Astrocyte (in vitro differentiated cells and primary cell): ENCODE measurements at regions not wholly inside any gene's neighbourhood (a gene's known extent, or its start where the extent isn't known, plus 50 kb on each side); places are given as distances from the start of the nearest gene placed in this dataset.

Experiments used
- CTCF ChIP-seq: IDR thresholded peaks from 2 replicates; pipeline ENCODE4 v1.5.1; 2011; ENCODE audit warnings: low read depth, mild to moderate bottlenecking, inconsistent platforms, low read length, moderate library complexity; ENCODE audit not compliant: insufficient read depth
- EZH2 ChIP-seq: IDR thresholded peaks from 2 replicates; pipeline ENCODE4 v1.6.1; 2012; ENCODE audit warnings: mild to moderate bottlenecking, low read length, inconsistent platforms; ENCODE audit not compliant: insufficient read depth

- TF ChIP-seq EZH2, result no peak
- no peak for TF ChIP-seq CTCF
These were observed 253.4 kb upstream of the NETO1 start for GRCh38 chr18:73121207-73121606.
